K562 (cell line): ENCODE measurements at regions not wholly inside any gene's neighbourhood (a gene's known extent, or its start where the extent isn't known, plus 50 kb on each side); places are given as distances from the start of the nearest gene placed in this dataset.
"Not testable (repeated sequence)": the region's sequence is repeated elsewhere in the genome, so short reads cannot be mapped to it uniquely, and the experiment has no call there.

Experiments
- ATAC-seq: fragments of 200-7000 bp; cut with Tn5 transposase; 3 replicates; pipeline ENCODE4 v1.9.1; 2020; ENCODE audit warnings: moderate library complexity
- BruUV-seq: library from RNA; stranded (reverse); fragments of 400-500 nt; replicated peaks from 2 replicates; lab custom pipeline; 2021; lab: Mats Ljungman, UMichigan
- CTCF ChIA-PET: fragments of 300-600 bp; formaldehyde crosslinking; extraction: SDS; loops from one replicate; lab custom pipeline; 2021; ENCODE audit warnings: low intra/inter-chr PET ratio; lab: Yijun Ruan, JAX
- POLR2A ChIA-PET: fragments of 300-600, 350-650 bp; sonication (Branson Sonifier 250); formaldehyde crosslinking; extraction: SDS; loops from one replicate; lab custom pipeline; 2021; ENCODE audit warnings: antibody characterized with exemption, inconsistent platforms; lab: Yijun Ruan, JAX
- DNase-seq, 4 experiments: peaks; one replicate each; pipeline versions ENCODE4 v3.0.0 to v3.0.0-alpha.2; 2011 to 2018; ENCODE audit warnings: low spot score in 3 of 4, mixed read lengths in 3 of 4; ENCODE audit errors: extremely low read depth in 1 of 4
- FAIRE-seq: peaks from 2 replicates; lab custom pipeline; 2011; peaks lifted over from hg19 to GRCh38; lab: Jason Lieb, UNC
- H2AFZ ChIP-seq: 2 replicates; pipeline ENCODE4 v1.6.0; 2011; ENCODE audit warnings: low read depth, low read length, control low read depth, inconsistent platforms
- H3K27ac ChIP-seq: fragments of 200-600 bp; 3 replicates; pipeline ENCODE4 v1.8.0; 2011; ENCODE audit warnings: low read depth, mild to moderate bottlenecking, control low read depth, inconsistent platforms, low read length, moderate library complexity, mixed read lengths; ENCODE audit errors: extremely low read depth
- H3K27me3 ChIP-seq, 2 experiments: fragments of 300-600 bp in 1 of 2; 2 replicates in 1 of 2; 3 replicates in 1 of 2; pipeline versions ENCODE4 v1.6.0 to v1.8.0; 2011; ENCODE audit warnings: inconsistent platforms in 2 of 2, low read length in 2 of 2, mild to moderate bottlenecking in 1 of 2, mixed read lengths in 1 of 2, moderate library complexity in 1 of 2; ENCODE audit not compliant: control insufficient read depth in 2 of 2, insufficient read depth in 2 of 2
- H3K36me3 ChIP-seq: fragments of 300-600 bp; 3 replicates; pipeline ENCODE4 v1.8.0; 2011; ENCODE audit warnings: mild to moderate bottlenecking, low read length, inconsistent platforms; ENCODE audit not compliant: control insufficient read depth, insufficient read depth
- H3K4me1 ChIP-seq, 2 experiments: fragments of 200-600 bp in 1 of 2; replicated peaks in 1 of 2; 2 replicates in 1 of 2; 3 replicates in 1 of 2; pipeline versions ENCODE4 v1.5.1 to v1.8.0; 2011; ENCODE audit warnings: inconsistent platforms in 2 of 2, low read length in 2 of 2, mild to moderate bottlenecking in 1 of 2, mixed read lengths in 1 of 2, moderate library complexity in 1 of 2; ENCODE audit not compliant: control insufficient read depth in 2 of 2, insufficient read depth in 2 of 2
- H3K4me2 ChIP-seq: 2 replicates; pipeline ENCODE4 v1.6.1; 2011; ENCODE audit warnings: low read length, control low read depth, inconsistent platforms, mixed read lengths; ENCODE audit not compliant: insufficient read depth
- H3K4me3 ChIP-seq: fragments of 200-600 bp; sonication (generic), shearing (Covaris generic); 2 replicates; pipeline ENCODE4 v1.5.1; 2016; ENCODE audit warnings: control low read depth, inconsistent platforms
- H3K79me2 ChIP-seq: fragments of 200-600 bp; 3 replicates; pipeline ENCODE4 v1.8.0; 2011; ENCODE audit warnings: low read length, inconsistent platforms; ENCODE audit not compliant: control insufficient read depth, insufficient read depth
- H3K9ac ChIP-seq, 2 experiments: 2 replicates each; pipeline versions ENCODE4 v1.6.0 to v1.6.1; 2011; ENCODE audit warnings: low read depth in 2 of 2, low read length in 2 of 2, control low read depth in 1 of 2, inconsistent platforms in 1 of 2, mild to moderate bottlenecking in 1 of 2, mixed read lengths in 1 of 2; ENCODE audit not compliant: insufficient read depth in 1 of 2
- H3K9me1 ChIP-seq: one replicate; pipeline ENCODE4 v1.6.0; 2011; ENCODE audit warnings: inconsistent platforms, mild to moderate bottlenecking, low read length, moderate library complexity; ENCODE audit not compliant: control insufficient read depth, insufficient read depth
- H3K9me3 ChIP-seq: replicated peaks from 2 replicates; pipeline ENCODE4 v1.5.1; 2011; ENCODE audit warnings: low read depth, low read length, inconsistent platforms; ENCODE audit not compliant: control insufficient read depth, insufficient read depth
- H4K20me1 ChIP-seq: replicated peaks from 2 replicates; pipeline ENCODE4 v1.6.1; 2011; ENCODE audit warnings: low read length, inconsistent platforms, mixed read lengths; ENCODE audit not compliant: control insufficient read depth, insufficient read depth
- DACH1 ChIP-seq: fragments of 450-650 bp; IDR thresholded peaks from 2 replicates; pipeline ENCODE4 v1.6.1; 2018; ENCODE audit not compliant: partially characterized antibody
- MCM7 ChIP-seq, 2 experiments: fragments of 450-650 bp; IDR thresholded peaks; 2 replicates each; pipeline ENCODE4 v1.6.1; 2016 to 2018
- WGBS: fragments of 100-300 bp; shearing (Covaris generic); methylation state at CpG from one replicate; pipeline ENCODE4 v1.1.6; 2016; ENCODE audit warnings: low coverage, mixed read lengths; ENCODE audit not compliant: insufficient coverage; ENCODE audit errors: missing lambda C conversion rate; 5-methylcytosine and 5-hydroxymethylcytosine counted together
- in situ Hi-C: fragments of 300-500 bp; cut with MboI; formaldehyde crosslinking; loops from 4 replicates; pipeline ENCODE4 v1.15.0; 2018; ENCODE audit warnings: inconsistent platforms, mixed read lengths
- intact Hi-C: fragments of 100-400 bp; cut with micrococcal nuclease; formaldehyde crosslinking; loops from 2 replicates; pipeline ENCODE4 v1.14.2; 2022

GRCh38 chr15:101938555-101938954 lies 126.6 kb downstream of the OR4F15 start:
- H3K9me1 ChIP-seq, H3K79me2 ChIP-seq, ATAC-seq, BruUV-seq, H3K9ac ChIP-seq, FAIRE-seq, CTCF ChIA-PET, H3K9me3 ChIP-seq, intact Hi-C loops, H3K36me3 ChIP-seq, POLR2A ChIA-PET, H4K20me1 ChIP-seq, H2AFZ ChIP-seq, in situ Hi-C loops, H3K27ac ChIP-seq, H3K4me3 ChIP-seq, H3K4me1 ChIP-seq, H3K27me3 ChIP-seq, DNase-seq, H3K4me2 ChIP-seq: not testable (repeated sequence)
- WGBS = 81% methylated on average over 4 of the region's 7 CpGs
- TF ChIP-seq MCM7 (IDR thresholded peaks at IDR 0.05) = peak in 1 of 2 experiments; percentile 95; a peak in 2 of 4 replicates
- peak; percentile 98 for TF ChIP-seq DACH1

DNA sequence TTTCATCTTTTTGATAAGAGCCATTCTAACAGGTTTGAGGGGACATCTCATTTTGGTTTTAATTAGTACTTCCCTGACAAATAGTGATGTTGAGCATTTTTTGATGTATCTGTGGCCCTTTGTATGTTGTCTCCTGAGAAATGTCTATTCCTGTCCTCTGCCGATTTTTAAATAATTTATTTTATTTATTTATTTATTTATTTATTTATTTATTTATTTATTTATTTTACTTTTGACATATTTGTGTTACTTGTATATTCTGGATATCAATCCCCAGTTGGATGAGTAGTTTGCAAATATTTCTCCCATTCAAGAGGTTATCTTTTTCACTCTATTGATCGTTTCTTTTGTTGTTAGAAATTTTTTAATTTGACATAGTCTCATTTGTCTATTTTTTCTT lies 133.9 kb downstream of the OR4F15 start:
- H3K27me3 ChIP-seq, H3K27ac ChIP-seq, H3K9ac ChIP-seq, H3K4me2 ChIP-seq, CTCF ChIA-PET, H4K20me1 ChIP-seq, in situ Hi-C loops, H3K9me3 ChIP-seq, H3K4me3 ChIP-seq, H2AFZ ChIP-seq, intact Hi-C loops, ATAC-seq, H3K4me1 ChIP-seq, POLR2A ChIA-PET, H3K36me3 ChIP-seq, FAIRE-seq, H3K79me2 ChIP-seq, DNase-seq, H3K9me1 ChIP-seq, BruUV-seq: not testable (repeated sequence)
- WGBS = 71% methylated on average over 2 of the region's 2 CpGs

- DNase-seq, BruUV-seq, H3K27ac ChIP-seq, POLR2A ChIA-PET, H3K36me3 ChIP-seq, H3K4me2 ChIP-seq, H3K9me3 ChIP-seq, FAIRE-seq, CTCF ChIA-PET, H3K79me2 ChIP-seq, H3K4me1 ChIP-seq, H3K4me3 ChIP-seq, intact Hi-C loops, in situ Hi-C loops, H3K9ac ChIP-seq, H4K20me1 ChIP-seq, H3K9me1 ChIP-seq, H3K27me3 ChIP-seq: not testable (repeated sequence)
- peak; percentile 58 for ATAC-seq
- WGBS = 14% methylated on average over 1 of the region's 2 CpGs
- 0 out of 2 replicates have a peak overlapping the region, but pooled peaks have one; percentile 11 for H2AFZ ChIP-seq
These were observed 136.5 kb downstream of the OR4F15 start for GRCh38 chr15:101948491-101949010.
